Glomerular visceral epithelial cell (primary cell): ENCODE measurements at regions not wholly inside any gene's neighbourhood (a gene's known extent, or its start where the extent isn't known, plus 50 kb on each side); places are given as distances from the start of the nearest gene placed in this dataset.
"Not testable (repeated sequence)": the region's sequence is repeated elsewhere in the genome, so short reads cannot be mapped to it uniquely, and the experiment has no call there.

ENCODE experiments used
- DNase-seq: peaks from one replicate; pipeline ENCODE4 v3.0.0-alpha.2; 2016; ENCODE audit errors: extremely low spot score

DNA sequence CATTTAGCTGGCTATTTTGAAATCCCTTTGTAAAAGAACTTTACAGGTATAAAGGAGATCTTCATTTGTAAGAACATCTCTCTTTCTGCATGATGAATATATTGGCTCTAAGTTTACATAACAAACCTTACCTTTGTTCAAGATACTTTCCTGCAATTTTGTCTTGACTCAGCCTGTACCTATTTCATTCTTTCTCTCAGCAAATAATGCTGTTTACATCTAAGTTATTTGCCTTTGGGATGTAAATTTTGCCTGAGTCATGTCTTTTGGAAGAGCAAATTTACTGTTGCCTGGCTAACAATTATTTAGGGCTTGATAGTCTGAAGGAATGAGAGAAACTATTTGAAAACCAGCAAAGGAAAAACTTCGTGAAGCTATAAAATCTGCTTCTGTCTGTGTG lies 210.4 kb upstream of the TGIF2LY start:
- DNase-seq = not testable (repeated sequence)

- not testable (repeated sequence) for DNase-seq
These were observed 187.4 kb upstream of the TGIF2LY start for GRCh38 chrY:3391508-3391907.

GRCh38 chrY:3404241-3404640 lies 174.6 kb upstream of the TGIF2LY start:
- DNase-seq = not testable (repeated sequence)

- peak; percentile 8 for DNase-seq
These were observed 173.3 kb upstream of the TGIF2LY start for GRCh38 chrY:3405585-3405984.

- not testable (repeated sequence) for DNase-seq
These were observed 171.9 kb upstream of the TGIF2LY start for GRCh38 chrY:3406896-3407452.

DNA sequence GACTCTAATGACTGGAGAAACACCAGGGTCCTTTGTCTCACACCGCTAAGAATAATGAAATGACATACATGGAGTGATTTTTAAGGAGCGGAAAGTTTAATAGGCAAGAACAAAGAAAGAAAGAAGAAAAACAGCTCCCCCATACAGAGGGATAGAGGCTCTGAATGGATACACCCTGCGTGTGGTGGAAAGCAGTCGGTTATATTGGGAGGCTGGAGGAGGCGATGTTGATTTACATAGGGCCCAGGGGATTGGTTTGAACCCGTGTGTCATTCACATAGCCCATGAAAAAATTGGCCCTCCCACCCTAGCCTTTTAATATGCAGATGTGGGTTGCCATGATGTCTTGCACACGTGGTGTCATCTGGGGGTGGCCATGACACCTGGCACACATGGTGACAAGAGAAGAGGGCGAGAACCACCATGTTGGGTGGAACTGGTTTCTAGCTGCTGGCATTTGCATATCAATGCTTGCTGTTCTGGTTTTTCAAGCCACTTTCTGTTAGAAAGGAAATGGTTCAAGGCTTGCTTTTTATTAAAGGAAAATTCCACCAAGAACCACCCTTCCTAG lies 168.5 kb upstream of the TGIF2LY start:
- DNase-seq = not testable (repeated sequence)
